ENCODE measurements at regions not wholly inside any gene's neighbourhood (a gene's known extent, or its start where the extent isn't known, plus 50 kb on each side); places are given as distances from the start of the nearest gene placed in this dataset.
A peak's percentile ranks its signal among the peaks of the same experiment; 100 is the strongest.

GRCh38 chr3:44000586-44000985, 241.1 kb upstream of the TOPAZ1 start:
- peaks cover 33% of the 10 kb centered on the region for H3K27me3 Mint-ChIP-seq (ENCODE audit: low read depth)
- peaks cover 47% of the 10 kb centered on the region for H3K4me1 Mint-ChIP-seq (ENCODE audit: low read depth)
- H3K36me3 Mint-ChIP-seq (ENCODE audit: low read depth): peaks cover 3% of the 10 kb centered on the region
- DNase-seq (ENCODE audit: low spot score): no peak
- H3K9me3 Mint-ChIP-seq (ENCODE audit: low read depth): no peaks in the 10 kb centered on the region
- peak overlapping the region; percentile 39 for H3K4me3 Mint-ChIP-seq (ENCODE audit: unreplicated experiment)
- no peak overlapping the region for H3K27ac Mint-ChIP-seq (ENCODE audit: unreplicated experiment)
- no peak for TF ChIP-seq CTCF (IDR thresholded peaks at IDR 0.05)

- Mint-ChIP-seq H3K27ac (ENCODE audit: unreplicated experiment) (no peak overlapping the region), H3K36me3 (ENCODE audit: low read depth) (peaks cover 3% of the 10 kb centered on the region), H3K4me1 (ENCODE audit: low read depth) (peaks cover 43% of the 10 kb centered on the region), H3K27me3 (ENCODE audit: low read depth) (peaks cover 28% of the 10 kb centered on the region), H3K4me3 (ENCODE audit: unreplicated experiment) (peak overlapping the region; percentile 39), H3K9me3 (ENCODE audit: low read depth) (no peaks in the 10 kb centered on the region)
- TF ChIP-seq CTCF (IDR thresholded peaks at IDR 0.05): no peak
- DNase-seq (ENCODE audit: low spot score): no peak
Measured at GRCh38 chr3:44001072-44001471, 240.6 kb upstream of the TOPAZ1 start.

DNA sequence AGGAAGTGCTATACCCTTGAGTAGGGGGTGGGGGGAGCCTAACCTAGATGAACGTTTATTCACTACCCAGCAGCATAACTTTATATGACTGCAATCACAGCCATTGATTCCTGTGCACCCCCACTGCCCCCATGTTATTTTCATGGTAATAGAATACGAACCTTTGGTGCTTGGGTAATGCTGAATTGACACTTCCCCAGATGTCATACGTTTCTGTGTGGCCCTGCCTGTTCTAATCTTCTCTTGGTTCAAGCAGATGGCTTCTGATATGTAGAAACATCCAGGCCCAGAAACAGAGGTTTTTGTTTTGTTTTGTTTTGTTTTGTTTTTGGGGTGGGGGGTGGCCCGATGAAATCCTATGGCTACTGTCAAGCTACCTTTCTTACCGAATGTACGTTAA, 237.9 kb upstream of the TOPAZ1 start:
- Mint-ChIP-seq H3K27ac (ENCODE audit: unreplicated experiment) (no peak overlapping the region), H3K4me3 (ENCODE audit: unreplicated experiment) (no peak overlapping the region), H3K9me3 (ENCODE audit: low read depth) (no peaks in the 10 kb centered on the region), H3K36me3 (ENCODE audit: low read depth) (peaks cover 2% of the 10 kb centered on the region), H3K4me1 (ENCODE audit: low read depth) (peaks cover 19% of the 10 kb centered on the region), H3K27me3 (ENCODE audit: low read depth) (peaks cover 8% of the 10 kb centered on the region)
- no peak for TF ChIP-seq CTCF (IDR thresholded peaks at IDR 0.05)
- no peak for DNase-seq (ENCODE audit: low spot score)

GRCh38 chr3:44011680-44012079, 230.0 kb upstream of the TOPAZ1 start:
- H3K27ac Mint-ChIP-seq (ENCODE audit: unreplicated experiment): no peak overlapping the region
- H3K27me3 Mint-ChIP-seq (ENCODE audit: low read depth): no peaks in the 10 kb centered on the region
- DNase-seq (ENCODE audit: low spot score): no peak
- H3K4me1 Mint-ChIP-seq (ENCODE audit: low read depth): no peaks in the 10 kb centered on the region
- no peak for TF ChIP-seq CTCF (IDR thresholded peaks at IDR 0.05)
- H3K36me3 Mint-ChIP-seq (ENCODE audit: low read depth): peaks cover 4% of the 10 kb centered on the region
- H3K9me3 Mint-ChIP-seq (ENCODE audit: low read depth): no peaks in the 10 kb centered on the region
- no peak overlapping the region for H3K4me3 Mint-ChIP-seq (ENCODE audit: unreplicated experiment)

DNA sequence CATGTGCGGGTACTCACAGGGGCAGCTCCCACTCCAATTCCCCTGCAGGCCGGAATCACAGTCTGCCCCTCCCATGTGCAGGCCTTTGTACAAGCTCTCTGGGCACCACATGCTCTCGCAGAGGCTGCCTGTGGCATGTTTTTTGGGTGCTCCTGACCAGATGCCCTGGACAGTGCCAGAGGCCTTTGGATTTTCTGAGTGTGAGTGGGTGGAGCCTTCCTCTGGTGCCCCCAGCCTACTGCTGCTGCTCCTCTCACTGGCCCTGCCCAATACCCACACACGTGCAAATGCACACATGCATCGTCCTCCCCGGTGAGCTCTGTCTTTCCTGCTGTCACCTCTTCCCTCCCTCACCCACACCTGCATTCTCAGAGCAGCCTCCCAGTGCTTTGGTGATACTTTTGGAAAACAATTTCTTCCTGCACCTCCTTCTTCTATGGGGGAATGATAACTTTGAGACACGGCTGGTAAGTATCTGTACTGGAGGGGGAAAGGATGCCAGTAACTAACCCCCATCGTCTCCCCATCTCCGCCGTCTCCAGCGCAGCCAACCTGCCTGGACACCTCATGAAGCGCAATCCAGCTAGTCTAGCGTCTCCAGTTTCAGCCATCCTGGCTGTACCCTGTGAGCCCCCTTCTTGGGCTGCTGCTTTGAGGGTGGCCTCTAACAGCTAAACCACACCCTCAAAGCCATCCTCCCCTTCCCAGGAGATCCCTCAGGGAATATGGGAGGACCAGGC, 229.4 kb upstream of the TOPAZ1 start:
- peaks cover 4% of the 10 kb centered on the region for H3K36me3 Mint-ChIP-seq (ENCODE audit: low read depth)
- H3K4me1 Mint-ChIP-seq (ENCODE audit: low read depth): no peaks in the 10 kb centered on the region
- TF ChIP-seq CTCF (IDR thresholded peaks at IDR 0.05): no peak

More for the DNA sequence above, 229.4 kb upstream of the TOPAZ1 start:
- H3K4me3 Mint-ChIP-seq (ENCODE audit: unreplicated experiment): no peak overlapping the region
- no peaks in the 10 kb centered on the region for H3K9me3 Mint-ChIP-seq (ENCODE audit: low read depth)
- H3K27ac Mint-ChIP-seq (ENCODE audit: unreplicated experiment): no peak overlapping the region
- H3K27me3 Mint-ChIP-seq (ENCODE audit: low read depth): no peaks in the 10 kb centered on the region
- DNase-seq (ENCODE audit: low spot score): no peak

Measured in chondrocyte (in vitro differentiated cells).